Endothelial cell of umbilical vein (primary cell): ENCODE measurements at regions not wholly inside any gene's neighbourhood (a gene's known extent, or its start where the extent isn't known, plus 50 kb on each side); places are given as distances from the start of the nearest gene placed in this dataset.

Experiments used
- BruUV-seq: library from RNA; stranded (reverse); fragments of 400-500 nt; replicated peaks from 2 replicates; lab custom pipeline; 2021; lab: Mats Ljungman, UMichigan
- CTCF ChIA-PET: fragments of 300-600, 350-600 bp; sonication (Branson Sonifier 250); formaldehyde crosslinking; loops from one replicate; lab custom pipeline; 2021; ENCODE audit warnings: antibody characterized with exemption, inconsistent platforms; lab: Charles Lee
- POLR2A ChIA-PET: fragments of 300-600, 350-600 bp; sonication (Branson Sonifier 250); formaldehyde crosslinking; loops from one replicate; lab custom pipeline; 2021; ENCODE audit warnings: antibody characterized with exemption, inconsistent platforms; lab: Charles Lee
- DNase-seq: peaks from one replicate; pipeline ENCODE4 v3.0.0-alpha.2; 2011; ENCODE audit warnings: low read depth, low spot score
- FAIRE-seq: peaks from 2 replicates; lab custom pipeline; 2011; peaks lifted over from hg19 to GRCh38; lab: Jason Lieb, UNC
- H2AFZ ChIP-seq: 2 replicates; pipeline ENCODE4 v1.6.0; 2012; ENCODE audit warnings: low read depth, low read length, control low read depth, inconsistent platforms
- H3K27ac ChIP-seq: 2 replicates; pipeline ENCODE4 v1.5.1; 2011; ENCODE audit warnings: low read depth, mild to moderate bottlenecking, control low read depth, low read length, moderate library complexity; ENCODE audit not compliant: insufficient read depth
- H3K27me3 ChIP-seq, 2 experiments: 2 replicates each; pipeline versions ENCODE4 v1.6.0 to v1.6.1; 2011; ENCODE audit warnings: low read length in 2 of 2, mixed read lengths in 1 of 2; ENCODE audit not compliant: control insufficient read depth in 2 of 2, insufficient read depth in 2 of 2
- H3K36me3 ChIP-seq, 2 experiments: 2 replicates in 1 of 2; 3 replicates in 1 of 2; pipeline ENCODE4 v1.5.1; 2011; ENCODE audit warnings: low read length in 2 of 2, mild to moderate bottlenecking in 1 of 2, moderate library complexity in 1 of 2; ENCODE audit not compliant: control insufficient read depth in 2 of 2, insufficient read depth in 2 of 2; ENCODE audit errors: extremely low read depth in 1 of 2
- H3K4me1 ChIP-seq: 3 replicates; pipeline ENCODE4 v1.5.1; 2011; ENCODE audit warnings: mild to moderate bottlenecking, low read length; ENCODE audit not compliant: control insufficient read depth, insufficient read depth; ENCODE audit errors: extremely low read depth
- H3K4me2 ChIP-seq: 2 replicates; pipeline ENCODE4 v1.6.1; 2011; ENCODE audit warnings: low read length, control low read depth, mixed read lengths; ENCODE audit not compliant: insufficient read depth
- H3K4me3 ChIP-seq, 3 experiments: fragments of 200-600 bp in 1 of 3; sonication (generic), shearing (Covaris generic) in 1 of 3; replicated peaks in 1 of 3; 2 replicates each; pipeline ENCODE4 v1.5.1; 2011 to 2016; ENCODE audit warnings: control low read depth in 3 of 3, low read length in 3 of 3, mild to moderate bottlenecking in 2 of 3, inconsistent platforms in 1 of 3, low read depth in 1 of 3, moderate library complexity in 1 of 3; ENCODE audit not compliant: insufficient read depth in 1 of 3
- H3K79me2 ChIP-seq: 2 replicates; pipeline ENCODE4 v1.6.0; 2012; ENCODE audit warnings: low read length, inconsistent platforms; ENCODE audit not compliant: control insufficient read depth, insufficient read depth
- H3K9ac ChIP-seq: replicated peaks from 2 replicates; pipeline ENCODE3; 2011; ENCODE audit warnings: low read length, control low read depth; ENCODE audit not compliant: insufficient read depth; ENCODE audit errors: extremely low read depth
- H3K9me1 ChIP-seq: replicated peaks from 3 replicates; pipeline ENCODE4 v1.6.0; 2011; ENCODE audit warnings: mild to moderate bottlenecking, low read length; ENCODE audit not compliant: control insufficient read depth, insufficient read depth; ENCODE audit errors: extremely low read depth
- H3K9me3 ChIP-seq: replicated peaks from 2 replicates; pipeline ENCODE4 v1.5.1; 2012; ENCODE audit warnings: low read length, inconsistent platforms; ENCODE audit not compliant: control insufficient read depth, insufficient read depth
- H4K20me1 ChIP-seq: replicated peaks from 2 replicates; pipeline ENCODE3; 2011; ENCODE audit warnings: mild to moderate bottlenecking, low read length; ENCODE audit not compliant: control insufficient read depth, insufficient read depth; ENCODE audit errors: extremely low read depth
- CTCF ChIP-seq, 2 donors: IDR thresholded peaks; 1 replicate in 1 of 2; 2 replicates in 1 of 2; pipeline ENCODE4 v1.5.1; 2011; ENCODE audit warnings: low read length in 2 of 2, mild to moderate bottlenecking in 2 of 2, moderate library complexity in 2 of 2, control low read depth in 1 of 2, inconsistent platforms in 1 of 2, low read depth in 1 of 2; ENCODE audit not compliant: insufficient read depth in 1 of 2; ENCODE audit errors: extremely low read depth in 1 of 2
- EZH2 ChIP-seq: IDR thresholded peaks from 2 replicates; pipeline ENCODE4 v1.6.1; 2012; ENCODE audit warnings: borderline replicate concordance, low read depth, mild to moderate bottlenecking, moderate library complexity, low read length, inconsistent platforms; ENCODE audit not compliant: severe bottlenecking
- FOS ChIP-seq: IDR thresholded peaks from 2 replicates; pipeline ENCODE4 v1.6.1; 2011; ENCODE audit warnings: mild to moderate bottlenecking, low read length, moderate library complexity, borderline replicate concordance; ENCODE audit not compliant: insufficient read depth
- GATA2 ChIP-seq: IDR thresholded peaks from 2 replicates; pipeline ENCODE4 v1.7.0; 2011; ENCODE audit warnings: low read depth, mild to moderate bottlenecking, moderate library complexity, mixed read lengths, low read length; ENCODE audit not compliant: insufficient read length, insufficient read depth
- JUN ChIP-seq: IDR thresholded peaks from 2 replicates; pipeline ENCODE4 v1.6.1; 2011; ENCODE audit warnings: borderline replicate concordance, low read depth; ENCODE audit not compliant: insufficient read length, insufficient read depth
- MAX ChIP-seq: IDR thresholded peaks from 2 replicates; pipeline ENCODE4 v1.6.1; 2011; ENCODE audit not compliant: insufficient read depth, insufficient read length
- MYC ChIP-seq: IDR thresholded peaks from one replicate; pipeline ENCODE4 v1.6.1; 2011; ENCODE audit warnings: mild to moderate bottlenecking, low read depth, low read length
- POLR2A ChIP-seq: IDR thresholded peaks from 2 replicates; pipeline ENCODE4 v1.6.1; 2012; ENCODE audit warnings: low read depth, mild to moderate bottlenecking, control low read depth, low read length
- POLR2AphosphoS5 ChIP-seq: IDR thresholded peaks from 2 replicates; pipeline ENCODE4 v1.6.1; 2012; ENCODE audit warnings: low read depth, mild to moderate bottlenecking, control low read depth, low read length, moderate library complexity; ENCODE audit not compliant: insufficient read depth
- dilution Hi-C: fragments of 300-500 bp; cut with MboI; formaldehyde crosslinking; loops from one replicate; pipeline ENCODE4 v1.15.0; 2019; ENCODE audit warnings: low sequenced_read_pairs; ENCODE audit not compliant: extremely low pct_ligation_motif_present
- intact Hi-C: fragments of 100-400 bp; cut with micrococcal nuclease; formaldehyde crosslinking; loops from one replicate; pipeline ENCODE4 v1.10.0; 2022

GRCh38 chr13:69306766-69307165 lies 800.9 kb upstream of the ATXN8OS start:
- no peak overlapping the region for H3K27ac ChIP-seq
- CTCF ChIA-PET, result no interaction called here
- H3K36me3 ChIP-seq, result no peaks in the 10 kb centered on the region
- H3K27me3 ChIP-seq, result no peaks in the 10 kb centered on the region
- no peak overlapping the region for H3K4me2 ChIP-seq
- H3K9me1 ChIP-seq, result no peaks in the 10 kb centered on the region
- TF ChIP-seq JUN (no peak), GATA2 (no peak), FOS (no peak), MAX (no peak), CTCF (IDR thresholded peaks at IDR 0.05; ENCODE audit: extremely low read depth in 1 of 2, insufficient read depth in 1 of 2, low read depth in 1 of 2, low read length in 2 of 2) (no peak), POLR2A (no peak), MYC (no peak)
- no peaks in the 10 kb centered on the region for H3K79me2 ChIP-seq
- BruUV-seq, result no TSS peak
- H3K4me3 ChIP-seq, result no peak overlapping the region
- no peaks in the 10 kb centered on the region for H3K9me3 ChIP-seq
- H2AFZ ChIP-seq, result no peak overlapping the region
- FAIRE-seq (no peak), DNase-seq (no peak)
- dilution Hi-C loops, result no loop called here
- POLR2A ChIA-PET, result no interaction called here
- intact Hi-C loops, result no loop called here
- H3K4me1 ChIP-seq, result no peaks in the 10 kb centered on the region
- H3K9ac ChIP-seq, result no peak overlapping the region
- no peaks in the 10 kb centered on the region for H4K20me1 ChIP-seq

- no peak for FAIRE-seq
- ChIA-PET CTCF (no interaction called here), POLR2A (no interaction called here)
- no peak overlapping the region for H2AFZ ChIP-seq
- dilution Hi-C loops, result no loop called here
- H3K27me3 ChIP-seq, result no peaks in the 10 kb centered on the region
- no peaks in the 10 kb centered on the region for H3K4me1 ChIP-seq
- TF ChIP-seq CTCF (IDR thresholded peaks at IDR 0.05; ENCODE audit: extremely low read depth in 1 of 2, insufficient read depth in 1 of 2, low read depth in 1 of 2, low read length in 2 of 2) (no peak), MAX (no peak), EZH2 (no peak), POLR2AphosphoS5 (no peak), JUN (no peak), MYC (no peak)
- H3K4me3 ChIP-seq, result no peak overlapping the region
- BruUV-seq, result no TSS peak
- no peak overlapping the region for H3K4me2 ChIP-seq
- H3K9me1 ChIP-seq, result no peaks in the 10 kb centered on the region
- H3K27ac ChIP-seq, result no peak overlapping the region
- DNase-seq, result no peak
- no peaks in the 10 kb centered on the region for H3K36me3 ChIP-seq
- no peaks in the 10 kb centered on the region for H4K20me1 ChIP-seq
- intact Hi-C loops, result no loop called here
- H3K9me3 ChIP-seq, result no peaks in the 10 kb centered on the region
- no peak overlapping the region for H3K9ac ChIP-seq
- H3K79me2 ChIP-seq, result no peaks in the 10 kb centered on the region
Observed at GRCh38 chr13:69300131-69300530, 807.5 kb upstream of the ATXN8OS start.
